Ishikawa (cell line): ENCODE measurements at regions not wholly inside any gene's neighbourhood (a gene's known extent, or its start where the extent isn't known, plus 50 kb on each side); places are given as distances from the start of the nearest gene placed in this dataset.

Experiments
- CEBPB ChIP-seq: IDR thresholded peaks from 2 replicates; pipeline ENCODE4 v1.6.1; 2012
- CREB1 ChIP-seq: IDR thresholded peaks from 2 replicates; pipeline ENCODE4 v1.6.1; 2012; ENCODE audit warnings: low read depth
- EGR1 ChIP-seq: IDR thresholded peaks from 2 replicates; pipeline ENCODE4 v1.6.1; 2012
- EP300 ChIP-seq: IDR thresholded peaks from 2 replicates; pipeline ENCODE4 v1.6.1; 2012; ENCODE audit warnings: borderline replicate concordance
- FOXM1 ChIP-seq: IDR thresholded peaks from 2 replicates; pipeline ENCODE4 v1.6.1; 2012; ENCODE audit warnings: low read depth, borderline replicate concordance
- MAX ChIP-seq: IDR thresholded peaks from 2 replicates; pipeline ENCODE4 v1.6.1; 2012
- NFIC ChIP-seq: IDR thresholded peaks from 2 replicates; pipeline ENCODE4 v1.6.1; 2012
- RAD21 ChIP-seq: IDR thresholded peaks from 2 replicates; pipeline ENCODE4 v1.6.1; 2012; ENCODE audit warnings: low read depth
- REST ChIP-seq: IDR thresholded peaks from 2 replicates; pipeline ENCODE4 v1.6.1; 2012; ENCODE audit warnings: low read depth, mild to moderate bottlenecking
- TAF1 ChIP-seq: IDR thresholded peaks from 2 replicates; pipeline ENCODE4 v1.6.1; 2012; ENCODE audit warnings: low read depth, mild to moderate bottlenecking
- TCF12 ChIP-seq: IDR thresholded peaks from 2 replicates; pipeline ENCODE4 v1.6.1; 2012; ENCODE audit warnings: low read depth
- TEAD4 ChIP-seq: IDR thresholded peaks from 2 replicates; pipeline ENCODE4 v1.6.1; 2012
- USF1 ChIP-seq: IDR thresholded peaks from 2 replicates; pipeline ENCODE4 v1.6.1; 2012
- YY1 ChIP-seq: IDR thresholded peaks from 2 replicates; pipeline ENCODE4 v1.6.1; 2012; ENCODE audit warnings: low read depth
- ZBTB7A ChIP-seq: IDR thresholded peaks from 2 replicates; pipeline ENCODE4 v1.6.1; 2012; ENCODE audit warnings: low read depth

GRCh38 chr7:42373285-42373684 lies 136.3 kb upstream of the GLI3 start:
- TF ChIP-seq CREB1: no peak
- no peak for TF ChIP-seq NFIC
- no peak for TF ChIP-seq TCF12
- TF ChIP-seq MAX: no peak
- no peak for TF ChIP-seq USF1
- TF ChIP-seq REST: no peak
- TF ChIP-seq FOXM1: no peak
- TF ChIP-seq EP300: no peak
- no peak for TF ChIP-seq RAD21
- no peak for TF ChIP-seq YY1
- no peak for TF ChIP-seq EGR1
- TF ChIP-seq TAF1: no peak
- no peak for TF ChIP-seq TEAD4
- no peak for TF ChIP-seq ZBTB7A
- TF ChIP-seq CEBPB: no peak

GRCh38 chr7:42372479-42372878 lies 135.5 kb upstream of the GLI3 start:
- TF ChIP-seq NFIC: no peak
- TF ChIP-seq YY1: no peak
- TF ChIP-seq TCF12: no peak
- no peak for TF ChIP-seq ZBTB7A
- TF ChIP-seq MAX: no peak
- TF ChIP-seq RAD21: no peak
- no peak for TF ChIP-seq CREB1
- no peak for TF ChIP-seq USF1
- TF ChIP-seq FOXM1: no peak
- TF ChIP-seq TAF1: no peak
- no peak for TF ChIP-seq EGR1
- no peak for TF ChIP-seq REST
- no peak for TF ChIP-seq EP300
- no peak for TF ChIP-seq CEBPB
- TF ChIP-seq TEAD4: no peak

GRCh38 chr7:42359946-42360345 lies 122.9 kb upstream of the GLI3 start:
- TF ChIP-seq USF1 (no peak), CEBPB (no peak), REST (no peak), EP300 (no peak), TCF12 (no peak), EGR1 (no peak), CREB1 (no peak), YY1 (no peak), NFIC (no peak), FOXM1 (no peak), MAX (no peak), RAD21 (no peak), TEAD4 (no peak), TAF1 (no peak), ZBTB7A (no peak)
